Neural cell (in vitro differentiated cells): ENCODE measurements at regions not wholly inside any gene's neighbourhood (a gene's known extent, or its start where the extent isn't known, plus 50 kb on each side); places are given as distances from the start of the nearest gene placed in this dataset.

Experiments
- H2AFZ ChIP-seq: fragments of 200-600, 300-800 bp; sonication (generic), shearing (Covaris generic); 2 replicates; pipeline ENCODE4 v1.6.0; 2014; ENCODE audit warnings: low read depth, mild to moderate bottlenecking, antibody characterized with exemption, low read length, moderate library complexity
- H3F3A ChIP-seq: fragments of 200-600 bp; shearing (Covaris generic); 2 replicates; pipeline ENCODE4 v1.6.1; 2016; ENCODE audit warnings: mild to moderate bottlenecking, moderate library complexity, mixed read lengths, antibody characterized with exemption, low read length; ENCODE audit not compliant: insufficient read depth, poor library complexity, severe bottlenecking
- H3K27ac ChIP-seq: fragments of 200-600, 300-800 bp; sonication (generic), shearing (Covaris generic); 2 replicates; pipeline ENCODE4 v1.5.1; 2014; ENCODE audit warnings: mild to moderate bottlenecking, low read length, moderate library complexity
- H3K27me3 ChIP-seq: fragments of 300-800, 200-600 bp; sonication (generic), shearing (Covaris generic); 2 replicates; pipeline ENCODE4 v1.6.0; 2014; ENCODE audit warnings: mild to moderate bottlenecking, low read depth, low read length, moderate library complexity; ENCODE audit not compliant: insufficient read depth
- H3K36me3 ChIP-seq: fragments of 300-800, 200-600 bp; sonication (generic), shearing (Covaris generic); 2 replicates; pipeline ENCODE4 v1.5.1; 2014; ENCODE audit warnings: mild to moderate bottlenecking, antibody characterized with exemption, low read length, moderate library complexity; ENCODE audit not compliant: insufficient read depth
- H3K4me2 ChIP-seq: fragments of 300-800, 200-600 bp; sonication (generic), shearing (Covaris generic); 2 replicates; pipeline ENCODE4 v1.6.0; 2014; ENCODE audit warnings: mild to moderate bottlenecking, low read length
- H3K4me3 ChIP-seq: fragments of 300-800, 200-600 bp; sonication (generic), shearing (Covaris generic); 2 replicates; pipeline ENCODE4 v1.5.1; 2014; ENCODE audit warnings: mild to moderate bottlenecking, low read length, moderate library complexity
- H3K79me2 ChIP-seq: fragments of 200-600 bp; shearing (Covaris generic); replicated peaks from 2 replicates; pipeline ENCODE4 v1.6.0; 2014; ENCODE audit warnings: mild to moderate bottlenecking, low read length, moderate library complexity; ENCODE audit not compliant: insufficient read depth
- H3K9ac ChIP-seq: fragments of 300-800, 200-600 bp; sonication (generic), shearing (Covaris generic); 2 replicates; pipeline ENCODE4 v1.6.1; 2016; ENCODE audit warnings: mild to moderate bottlenecking, low read length, mixed read lengths
- H3K9me2 ChIP-seq: fragments of 200-600 bp; shearing (Covaris generic); 2 replicates; pipeline ENCODE4 v1.6.1; 2016; ENCODE audit warnings: mild to moderate bottlenecking, low read length, mixed read lengths; ENCODE audit not compliant: insufficient read depth
- H3K9me3 ChIP-seq: fragments of 200-600, 300-800 bp; sonication (generic), shearing (Covaris generic); 2 replicates; pipeline ENCODE4 v1.6.1; 2016; ENCODE audit warnings: mild to moderate bottlenecking, mixed run types, low read length, moderate library complexity, mixed read lengths
- H4K20me1 ChIP-seq: fragments of 200-600 bp; shearing (Covaris generic); 2 replicates; pipeline ENCODE4 v1.6.1; 2016; ENCODE audit warnings: mild to moderate bottlenecking, mixed run types; ENCODE audit not compliant: insufficient read depth
- EP300 ChIP-seq: fragments of 450-650 bp; conservative IDR thresholded peaks from 2 replicates; pipeline ENCODE4 v1.6.1; 2014; ENCODE audit warnings: antibody characterized with exemption, mild to moderate bottlenecking, moderate library complexity; ENCODE audit not compliant: poor library complexity, severe bottlenecking
- EZH2 ChIP-seq: fragments of 200-600, 300-800 bp; shearing (Covaris generic), sonication (generic); IDR thresholded peaks from 2 replicates; pipeline ENCODE4 v1.6.1; 2014; ENCODE audit warnings: antibody characterized with exemption, low read length, borderline replicate concordance, mild to moderate bottlenecking; ENCODE audit not compliant: insufficient read depth, poor library complexity, severe bottlenecking
- MXI1 ChIP-seq: fragments of 450-650 bp; conservative IDR thresholded peaks from 2 replicates; pipeline ENCODE4 v1.6.1; 2014; ENCODE audit warnings: antibody characterized with exemption, mild to moderate bottlenecking; ENCODE audit not compliant: poor library complexity, severe bottlenecking
- POLR2AphosphoS5 ChIP-seq: IDR thresholded peaks from 2 replicates; pipeline ENCODE4 v1.6.1; 2012
- RAD21 ChIP-seq: fragments of 450-650 bp; conservative IDR thresholded peaks from 2 replicates; pipeline ENCODE4 v1.6.1; 2014; ENCODE audit warnings: antibody characterized with exemption, mild to moderate bottlenecking, moderate library complexity
- REST ChIP-seq: IDR thresholded peaks from 2 replicates; pipeline ENCODE4 v1.6.1; 2012; ENCODE audit warnings: borderline replicate concordance
- SMC3 ChIP-seq: fragments of 450-650 bp; conservative IDR thresholded peaks from 2 replicates; pipeline ENCODE4 v1.6.1; 2014; ENCODE audit warnings: antibody characterized with exemption, mild to moderate bottlenecking, moderate library complexity; ENCODE audit not compliant: poor library complexity
- TAF1 ChIP-seq: IDR thresholded peaks from 2 replicates; pipeline ENCODE4 v1.6.1; 2012; ENCODE audit warnings: low read depth
- TF ChIP-seq, protein P1 (sequence below): fragments of 450-650 bp; IDR thresholded peaks from 2 replicates; pipeline ENCODE4 v1.5.1; 2014; ENCODE audit warnings: antibody characterized with exemption, mild to moderate bottlenecking, moderate library complexity; ENCODE audit not compliant: poor library complexity, severe bottlenecking

GRCh38 chr17:68807998-68808772, 147.0 kb downstream of the ABCA8 start:
- H3K4me2 ChIP-seq = no peak overlapping the region
- no peaks in the 10 kb centered on the region for H3K27me3 ChIP-seq
- H3K36me3 ChIP-seq = no peaks in the 10 kb centered on the region

DNA sequence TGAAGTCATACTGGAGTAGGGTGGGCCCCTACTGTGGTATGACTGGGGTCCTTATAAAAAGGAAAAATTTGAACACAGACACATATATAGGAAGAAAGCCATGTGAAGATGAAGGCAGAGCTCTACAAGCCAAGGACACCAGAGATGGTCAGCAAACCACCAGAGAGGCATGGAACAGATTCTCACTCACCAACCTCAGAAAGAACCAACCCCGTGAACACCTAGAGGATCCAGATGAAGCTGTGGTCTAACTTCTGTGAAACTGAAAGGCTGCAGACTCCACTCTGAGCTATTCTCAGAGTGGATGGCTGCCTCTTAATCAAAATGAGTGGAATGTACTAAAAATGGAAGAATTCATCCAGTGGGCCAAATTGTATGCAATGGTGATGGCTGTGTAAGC, 149.6 kb downstream of the ABCA8 start:
- H4K20me1 ChIP-seq = no peaks in the 10 kb centered on the region
- H3K27me3 ChIP-seq = no peaks in the 10 kb centered on the region
- no peaks in the 10 kb centered on the region for H3F3A ChIP-seq
- no peaks in the 10 kb centered on the region for H3K79me2 ChIP-seq
- no peaks in the 10 kb centered on the region for H3K36me3 ChIP-seq
- TF ChIP-seq SMC3 = no peak
- no peak for TF ChIP-seq REST
- TF ChIP-seq MXI1 = no peak
- no peak for TF ChIP-seq POLR2AphosphoS5
- TF ChIP-seq EZH2 = no peak
- TF ChIP-seq, protein P1, sequence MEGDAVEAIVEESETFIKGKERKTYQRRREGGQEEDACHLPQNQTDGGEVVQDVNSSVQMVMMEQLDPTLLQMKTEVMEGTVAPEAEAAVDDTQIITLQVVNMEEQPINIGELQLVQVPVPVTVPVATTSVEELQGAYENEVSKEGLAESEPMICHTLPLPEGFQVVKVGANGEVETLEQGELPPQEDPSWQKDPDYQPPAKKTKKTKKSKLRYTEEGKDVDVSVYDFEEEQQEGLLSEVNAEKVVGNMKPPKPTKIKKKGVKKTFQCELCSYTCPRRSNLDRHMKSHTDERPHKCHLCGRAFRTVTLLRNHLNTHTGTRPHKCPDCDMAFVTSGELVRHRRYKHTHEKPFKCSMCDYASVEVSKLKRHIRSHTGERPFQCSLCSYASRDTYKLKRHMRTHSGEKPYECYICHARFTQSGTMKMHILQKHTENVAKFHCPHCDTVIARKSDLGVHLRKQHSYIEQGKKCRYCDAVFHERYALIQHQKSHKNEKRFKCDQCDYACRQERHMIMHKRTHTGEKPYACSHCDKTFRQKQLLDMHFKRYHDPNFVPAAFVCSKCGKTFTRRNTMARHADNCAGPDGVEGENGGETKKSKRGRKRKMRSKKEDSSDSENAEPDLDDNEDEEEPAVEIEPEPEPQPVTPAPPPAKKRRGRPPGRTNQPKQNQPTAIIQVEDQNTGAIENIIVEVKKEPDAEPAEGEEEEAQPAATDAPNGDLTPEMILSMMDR = no peak
- no peak for TF ChIP-seq TAF1
- no peak for TF ChIP-seq EP300
- no peak for TF ChIP-seq RAD21
- no peaks in the 10 kb centered on the region for H3K9me3 ChIP-seq
- no peak overlapping the region for H3K4me3 ChIP-seq
- H3K9ac ChIP-seq = no peak overlapping the region
- no peaks in the 10 kb centered on the region for H3K9me2 ChIP-seq
- no peak overlapping the region for H3K27ac ChIP-seq
- H2AFZ ChIP-seq = no peak overlapping the region
- H3K4me2 ChIP-seq = no peak overlapping the region

More at GRCh38 chr17:68807998-68808772, 147.0 kb downstream of the ABCA8 start:
- Histone ChIP-seq H3K27ac (no peak overlapping the region), H2AFZ (no peak overlapping the region), H3K9me2 (no peaks in the 10 kb centered on the region), H4K20me1 (no peaks in the 10 kb centered on the region), H3K4me3 (no peak overlapping the region), H3K9me3 (no peaks in the 10 kb centered on the region), H3F3A (no peaks in the 10 kb centered on the region), H3K79me2 (no peaks in the 10 kb centered on the region), H3K9ac (no peak overlapping the region)
- TF ChIP-seq, protein P1 = no peak
- no peak for TF ChIP-seq EP300
- TF ChIP-seq RAD21 = no peak
- no peak for TF ChIP-seq POLR2AphosphoS5
